ENCODE measurements at regions not wholly inside any gene's neighbourhood (a gene's known extent, or its start where the extent isn't known, plus 50 kb on each side); places are given as distances from the start of the nearest gene placed in this dataset.

- Mint-ChIP-seq H3K9me3 (no peaks in the 10 kb centered on the region), H3K36me3 (no peaks in the 10 kb centered on the region), H3K27ac (no peak overlapping the region), H3K27me3 (peaks cover 6% of the 10 kb centered on the region), H3K4me1 (ENCODE audit: unreplicated experiment) (no peaks in the 10 kb centered on the region), H3K4me3 (no peak overlapping the region)
- DNase-seq (ENCODE audit: extremely low spot score, unreplicated experiment), result no peak
- no peak for TF ChIP-seq CTCF (conservative IDR thresholded peaks at IDR 0.05)
Measured at GRCh38 chr10:125473143-125473793, 209.7 kb downstream of the TEX36 start.

- H3K4me1 Mint-ChIP-seq (ENCODE audit: unreplicated experiment), result no peaks in the 10 kb centered on the region
- no peak overlapping the region for H3K27ac Mint-ChIP-seq
- no peak for DNase-seq (ENCODE audit: extremely low spot score, unreplicated experiment)
- TF ChIP-seq CTCF (conservative IDR thresholded peaks at IDR 0.05), result no peak
- no peak overlapping the region for H3K4me3 Mint-ChIP-seq
- H3K27me3 Mint-ChIP-seq, result peaks cover 12% of the 10 kb centered on the region
- no peaks in the 10 kb centered on the region for H3K36me3 Mint-ChIP-seq
- no peaks in the 10 kb centered on the region for H3K9me3 Mint-ChIP-seq
Measured at GRCh38 chr10:125472010-125472607, 210.9 kb downstream of the TEX36 start.

- Mint-ChIP-seq H3K9me3 (no peaks in the 10 kb centered on the region), H3K27ac (no peak overlapping the region), H3K36me3 (no peaks in the 10 kb centered on the region), H3K4me1 (ENCODE audit: unreplicated experiment) (no peaks in the 10 kb centered on the region), H3K27me3 (peaks cover 12% of the 10 kb centered on the region), H3K4me3 (no peak overlapping the region)
- DNase-seq (ENCODE audit: extremely low spot score, unreplicated experiment), result no peak
- no peak for TF ChIP-seq CTCF (conservative IDR thresholded peaks at IDR 0.05)
Measured at GRCh38 chr10:125468278-125468677, 214.7 kb downstream of the TEX36 start.

GRCh38 chr10:125466685-125467084, 216.3 kb downstream of the TEX36 start:
- Mint-ChIP-seq H3K36me3 (no peaks in the 10 kb centered on the region), H3K27ac (no peak overlapping the region), H3K9me3 (no peaks in the 10 kb centered on the region), H3K27me3 (peaks cover 9% of the 10 kb centered on the region), H3K4me3 (no peak overlapping the region), H3K4me1 (ENCODE audit: unreplicated experiment) (no peaks in the 10 kb centered on the region)
- no peak for TF ChIP-seq CTCF (conservative IDR thresholded peaks at IDR 0.05)
- DNase-seq (ENCODE audit: extremely low spot score, unreplicated experiment), result no peak

- TF ChIP-seq CTCF (conservative IDR thresholded peaks at IDR 0.05), result no peak
- Mint-ChIP-seq H3K4me3 (no peak overlapping the region), H3K4me1 (ENCODE audit: unreplicated experiment) (peaks cover 13% of the 10 kb centered on the region), H3K27ac (no peak overlapping the region), H3K36me3 (no peaks in the 10 kb centered on the region), H3K27me3 (peaks cover 5% of the 10 kb centered on the region), H3K9me3 (no peaks in the 10 kb centered on the region)
- DNase-seq (ENCODE audit: extremely low spot score, unreplicated experiment), result no peak
Measured at GRCh38 chr10:125462845-125463244, 220.1 kb downstream of the TEX36 start.

Measured in type B pancreatic cell (in vitro differentiated cells).